ENCODE measurements at regions not wholly inside any gene's neighbourhood (a gene's known extent, or its start where the extent isn't known, plus 50 kb on each side); places are given as distances from the start of the nearest gene placed in this dataset.

- DNase-seq (ENCODE audit: low read depth), result no peak
- TF ChIP-seq CTCF (conservative IDR thresholded peaks at IDR 0.05; ENCODE audit: low read length), result no peak
- no peak overlapping the region for H3K4me3 ChIP-seq (ENCODE audit: low read length)
Measured at GRCh38 chr14:71604231-71604630, 328.0 kb upstream of the RGS6 start.

GRCh38 chr14:71606064-71606463 is 326.2 kb upstream of the RGS6 start:
- no peak for TF ChIP-seq CTCF (conservative IDR thresholded peaks at IDR 0.05; ENCODE audit: low read length)
- no peak overlapping the region for H3K4me3 ChIP-seq (ENCODE audit: low read length)
- no peak for DNase-seq (ENCODE audit: low read depth)

GRCh38 chr14:71606575-71606974 is 325.7 kb upstream of the RGS6 start:
- no peak for DNase-seq (ENCODE audit: low read depth)
- no peak overlapping the region for H3K4me3 ChIP-seq (ENCODE audit: low read length)
- TF ChIP-seq CTCF (conservative IDR thresholded peaks at IDR 0.05; ENCODE audit: low read length), result no peak

- no peak for TF ChIP-seq CTCF (conservative IDR thresholded peaks at IDR 0.05; ENCODE audit: low read length)
- no peak overlapping the region for H3K4me3 ChIP-seq (ENCODE audit: low read length)
- no peak for DNase-seq (ENCODE audit: low read depth)
Measured at GRCh38 chr14:71607056-71607455, 325.2 kb upstream of the RGS6 start.

- TF ChIP-seq CTCF (conservative IDR thresholded peaks at IDR 0.05; ENCODE audit: low read length), result no peak
- H3K4me3 ChIP-seq (ENCODE audit: low read length), result no peak overlapping the region
- DNase-seq (ENCODE audit: low read depth), result peak; percentile 40
Measured at GRCh38 chr14:71610149-71610548, 322.1 kb upstream of the RGS6 start.

GRCh38 chr14:71610797-71611196 is 321.4 kb upstream of the RGS6 start:
- TF ChIP-seq CTCF (conservative IDR thresholded peaks at IDR 0.05; ENCODE audit: low read length), result no peak
- no peak for DNase-seq (ENCODE audit: low read depth)
- no peak overlapping the region for H3K4me3 ChIP-seq (ENCODE audit: low read length)

GRCh38 chr14:71613168-71613567 is 319.1 kb upstream of the RGS6 start:
- no peak for DNase-seq (ENCODE audit: low read depth)
- no peak overlapping the region for H3K4me3 ChIP-seq (ENCODE audit: low read length)
- no peak for TF ChIP-seq CTCF (conservative IDR thresholded peaks at IDR 0.05; ENCODE audit: low read length)
